Thyroid gland (tissue), 4 donors: ENCODE measurements at regions not wholly inside any gene's neighbourhood (a gene's known extent, or its start where the extent isn't known, plus 50 kb on each side); places are given as distances from the start of the nearest gene placed in this dataset.

ENCODE experiments used
- POLR2A ChIP-seq, 2 donors: fragments of 450-650 bp; IDR thresholded peaks; one replicate each; pipeline ENCODE4 v1.6.1; 2017; ENCODE audit warnings: antibody characterized with exemption in 2 of 2, mild to moderate bottlenecking in 2 of 2, moderate library complexity in 1 of 2
- TF ChIP-seq, protein P1 (sequence below), 6 experiments: fragments of 200-600 bp in 3 of 6; fragments of 450-650 bp in 3 of 6; sonication (generic) in 3 of 6; IDR thresholded peaks; one replicate each; pipeline ENCODE4 v1.5.1; 2016 to 2019; ENCODE audit warnings: antibody characterized with exemption in 6 of 6, mild to moderate bottlenecking in 2 of 6, inconsistent platforms in 1 of 6, moderate library complexity in 1 of 6

DNA sequence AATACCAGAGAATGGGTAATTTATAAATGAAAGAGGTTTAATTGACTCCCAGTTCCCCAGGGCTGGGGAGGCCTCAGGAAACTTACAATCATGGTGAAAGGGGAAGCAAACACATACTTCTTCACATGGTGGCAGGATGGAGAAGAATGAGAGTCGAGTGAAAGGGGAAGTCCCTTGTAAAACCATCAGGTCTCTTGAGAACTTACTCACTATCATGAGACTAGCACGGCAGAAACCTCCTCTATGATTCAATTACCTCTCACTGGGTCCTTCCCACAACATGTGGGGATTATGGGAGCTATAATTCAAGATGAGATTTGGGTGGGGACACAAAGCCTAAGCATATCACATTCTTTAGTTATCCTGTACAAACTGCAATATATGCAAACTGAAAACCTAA is 609.4 kb downstream of the MTRR start:
- TF ChIP-seq POLR2A (IDR thresholded peaks at IDR 0.05), result no peak
- TF ChIP-seq, protein P1, sequence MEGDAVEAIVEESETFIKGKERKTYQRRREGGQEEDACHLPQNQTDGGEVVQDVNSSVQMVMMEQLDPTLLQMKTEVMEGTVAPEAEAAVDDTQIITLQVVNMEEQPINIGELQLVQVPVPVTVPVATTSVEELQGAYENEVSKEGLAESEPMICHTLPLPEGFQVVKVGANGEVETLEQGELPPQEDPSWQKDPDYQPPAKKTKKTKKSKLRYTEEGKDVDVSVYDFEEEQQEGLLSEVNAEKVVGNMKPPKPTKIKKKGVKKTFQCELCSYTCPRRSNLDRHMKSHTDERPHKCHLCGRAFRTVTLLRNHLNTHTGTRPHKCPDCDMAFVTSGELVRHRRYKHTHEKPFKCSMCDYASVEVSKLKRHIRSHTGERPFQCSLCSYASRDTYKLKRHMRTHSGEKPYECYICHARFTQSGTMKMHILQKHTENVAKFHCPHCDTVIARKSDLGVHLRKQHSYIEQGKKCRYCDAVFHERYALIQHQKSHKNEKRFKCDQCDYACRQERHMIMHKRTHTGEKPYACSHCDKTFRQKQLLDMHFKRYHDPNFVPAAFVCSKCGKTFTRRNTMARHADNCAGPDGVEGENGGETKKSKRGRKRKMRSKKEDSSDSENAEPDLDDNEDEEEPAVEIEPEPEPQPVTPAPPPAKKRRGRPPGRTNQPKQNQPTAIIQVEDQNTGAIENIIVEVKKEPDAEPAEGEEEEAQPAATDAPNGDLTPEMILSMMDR (IDR thresholded peaks at IDR 0.05), result no peak
